GM12878 (cell line): ENCODE measurements at regions not wholly inside any gene's neighbourhood (a gene's known extent, or its start where the extent isn't known, plus 50 kb on each side); places are given as distances from the start of the nearest gene placed in this dataset.

Experiments
- ATAC-seq: fragments of 200-7000 bp; cut with Tn5 transposase; 3 replicates; pipeline ENCODE4 v1.9.1; 2020; ENCODE audit warnings: mild to moderate bottlenecking, moderate library complexity
- BruUV-seq: library from RNA; stranded (reverse); fragments of 400-500 nt; replicated peaks from 2 replicates; lab custom pipeline; 2021; lab: Mats Ljungman, UMichigan
- CTCF ChIA-PET: fragments of 300-600 bp; sonication (Branson Sonifier 250); formaldehyde crosslinking; extraction: SDS; loops from one replicate; lab custom pipeline; 2021; ENCODE audit warnings: inconsistent platforms; lab: Yijun Ruan, JAX
- POLR2A ChIA-PET: fragments of 350-600 bp; formaldehyde crosslinking; extraction: SDS; loops from one replicate; lab custom pipeline; 2021; ENCODE audit warnings: inconsistent platforms; lab: Charles Lee
- RAD21 ChIA-PET: fragments of 300-600 bp; sonication (Branson Sonifier 250); formaldehyde crosslinking; loops from one replicate; lab custom pipeline; 2023; ENCODE audit warnings: antibody characterized with exemption; ENCODE audit not compliant: unreplicated experiment; lab: Charles Lee
- SMC1A ChIA-PET: fragments of 300-600 bp; sonication (Branson Sonifier 250); formaldehyde crosslinking; loops from one replicate; lab custom pipeline; 2023; ENCODE audit not compliant: unreplicated experiment, uncharacterized antibody; lab: Charles Lee
- DNase-seq: peaks from one replicate; pipeline ENCODE4 v3.0.0-alpha.2; 2011; ENCODE audit warnings: low read depth, low spot score
- FAIRE-seq: peaks from 3 replicates; lab custom pipeline; 2011; peaks lifted over from hg19 to GRCh38; lab: Jason Lieb, UNC
- H2AFZ ChIP-seq: 2 replicates; pipeline ENCODE4 v1.6.0; 2011; ENCODE audit warnings: low read depth, low read length, control low read depth; ENCODE audit not compliant: control insufficient read depth
- H3K27ac ChIP-seq: 2 replicates; pipeline ENCODE4 v1.5.1; 2011; ENCODE audit warnings: control low read depth; ENCODE audit not compliant: control insufficient read depth, insufficient read depth
- H3K27me3 ChIP-seq, 2 experiments: replicated peaks in 1 of 2; 2 replicates each; pipeline versions ENCODE4 v1.6.0 to v1.6.1; 2011; ENCODE audit warnings: low read length in 1 of 2; ENCODE audit not compliant: control insufficient read depth in 2 of 2, insufficient read depth in 2 of 2
- H3K36me3 ChIP-seq, 2 experiments: 2 replicates each; pipeline ENCODE4 v1.5.1; 2011; ENCODE audit warnings: low read length in 1 of 2; ENCODE audit not compliant: control insufficient read depth in 2 of 2, insufficient read depth in 2 of 2
- H3K4me1 ChIP-seq: 2 replicates; pipeline ENCODE4 v1.6.1; 2011; ENCODE audit warnings: mild to moderate bottlenecking, low read length, moderate library complexity, mixed read lengths; ENCODE audit not compliant: control insufficient read depth, insufficient read depth
- H3K4me2 ChIP-seq: 2 replicates; pipeline ENCODE4 v1.6.0; 2011; ENCODE audit warnings: control low read depth; ENCODE audit not compliant: control insufficient read depth, insufficient read depth
- H3K4me3 ChIP-seq: fragments of 200-600 bp; sonication (generic); 2 replicates; pipeline ENCODE4 v1.5.1; 2016
- H3K79me2 ChIP-seq: 2 replicates; pipeline ENCODE4 v1.6.0; 2011; ENCODE audit warnings: low read length; ENCODE audit not compliant: control insufficient read depth, insufficient read depth
- H3K9ac ChIP-seq: 2 replicates; pipeline ENCODE4 v1.8.0; 2011; ENCODE audit warnings: low read length, control low read depth, mixed read lengths; ENCODE audit not compliant: control insufficient read depth, insufficient read depth
- H3K9me3 ChIP-seq: replicated peaks from 3 replicates; pipeline ENCODE4 v1.5.1; 2011; ENCODE audit warnings: mild to moderate bottlenecking, low read length; ENCODE audit not compliant: control insufficient read depth, insufficient read depth
- H4K20me1 ChIP-seq: 2 replicates; pipeline ENCODE4 v1.6.0; 2011; ENCODE audit not compliant: control insufficient read depth, insufficient read depth
- ATF7 ChIP-seq: fragments of 450-650 bp; IDR thresholded peaks from 2 replicates; pipeline ENCODE4 v1.6.1; 2016; ENCODE audit warnings: low read depth, mild to moderate bottlenecking
- BCLAF1 ChIP-seq: fragments of 450-650 bp; IDR thresholded peaks from 2 replicates; pipeline ENCODE4 v1.6.1; 2017; ENCODE audit warnings: antibody characterized with exemption, mild to moderate bottlenecking, moderate library complexity
- BHLHE40 ChIP-seq, 2 experiments: fragments of 450-650 bp in 1 of 2; IDR thresholded peaks; 2 replicates each; pipeline ENCODE4 v1.6.1; 2011 to 2017; ENCODE audit warnings: low read depth in 2 of 2, borderline replicate concordance in 1 of 2, improper control_type of control experiment in 1 of 2, low read length in 1 of 2, mild to moderate bottlenecking in 1 of 2
- CHD4 ChIP-seq: fragments of 200-600 bp; sonication (generic); IDR thresholded peaks from 2 replicates; pipeline ENCODE4 v1.6.1; 2016; ENCODE audit warnings: mild to moderate bottlenecking
- ETV6 ChIP-seq, 2 experiments: fragments of 450-650 bp in 1 of 2; IDR thresholded peaks in 1 of 2; conservative IDR thresholded peaks in 1 of 2; 2 replicates each; pipeline ENCODE4 v1.6.1; 2014; ENCODE audit warnings: antibody characterized with exemption in 1 of 2, borderline replicate concordance in 1 of 2, low read depth in 1 of 2, mild to moderate bottlenecking in 1 of 2, moderate library complexity in 1 of 2
- HDAC2 ChIP-seq: fragments of 200-600 bp; sonication (generic); IDR thresholded peaks from 2 replicates; pipeline ENCODE4 v1.6.1; 2017
- MLLT1 ChIP-seq: fragments of 450-650 bp; IDR thresholded peaks from 2 replicates; pipeline ENCODE4 v1.6.1; 2016; ENCODE audit warnings: mild to moderate bottlenecking
- NFXL1 ChIP-seq: fragments of 450-650 bp; IDR thresholded peaks from 2 replicates; pipeline ENCODE4 v1.6.1; 2017; ENCODE audit warnings: antibody characterized with exemption, mild to moderate bottlenecking, borderline replicate concordance
- POU2F2 ChIP-seq: IDR thresholded peaks from 3 replicates; pipeline ENCODE4 v1.6.1; 2011; ENCODE audit warnings: low read depth, mild to moderate bottlenecking, low read length, borderline replicate concordance
- PRDM15 ChIP-seq: fragments of 450-650 bp; formaldehyde crosslinking; IDR thresholded peaks from 2 replicates; pipeline ENCODE4 v1.4.0; 2020; ENCODE audit warnings: mild to moderate bottlenecking, moderate library complexity
- SREBF2 ChIP-seq: IDR thresholded peaks from 2 replicates; pipeline ENCODE4 v1.6.1; 2012; ENCODE audit warnings: mild to moderate bottlenecking, low read length
- ZBTB33 ChIP-seq: fragments of 450-650 bp; IDR thresholded peaks from 2 replicates; pipeline ENCODE4 v1.6.1; 2017; ENCODE audit warnings: mild to moderate bottlenecking
- in situ Hi-C: fragments of 300-500 bp; cut with MboI; formaldehyde crosslinking; loops from 9 replicates; pipeline ENCODE4 v1.14.3; 2018; ENCODE audit warnings: mixed read lengths
- intact Hi-C: fragments of 100-400 bp; cut with micrococcal nuclease; formaldehyde crosslinking; loops from one replicate; pipeline ENCODE4 v1.14.2; 2022; ENCODE audit not compliant: unreplicated experiment

- Histone ChIP-seq H3K9me3 (no peaks in the 10 kb centered on the region; the same call in 2 of the 3 replicates), H3K4me3 (no peak overlapping the region), H4K20me1 (no peaks in the 10 kb centered on the region), H3K9ac (no peak overlapping the region), H3K4me1 (no peaks in the 10 kb centered on the region), H3K27ac (no peak overlapping the region), H3K79me2 (no peaks in the 10 kb centered on the region), H3K4me2 (no peak overlapping the region), H2AFZ (no peak overlapping the region), H3K27me3 (no peaks in the 10 kb centered on the region), H3K36me3 (no peaks in the 10 kb centered on the region)
- no TSS peak for BruUV-seq
- CTCF ChIA-PET: no interaction called here
- in situ Hi-C loops: no loop called here
- RAD21 ChIA-PET: no interaction called here
- POLR2A ChIA-PET: no interaction called here
- DNase-seq (no peak), ATAC-seq (no peak), FAIRE-seq (no peak)
- intact Hi-C loops: no loop called here
- SMC1A ChIA-PET: no interaction called here
- TF ChIP-seq MLLT1 (no peak), HDAC2 (no peak), ETV6 (conservative IDR thresholded peaks at IDR 0.05 in 1 of 2, IDR thresholded peaks at IDR 0.05 in 1 of 2; ENCODE audit: borderline replicate concordance in 1 of 2, low read depth in 1 of 2) (no peak), PRDM15 (CRISPR knock-in tag) (no peak), BCLAF1 (no peak), POU2F2 (no peak), ATF7 (no peak), CHD4 (no peak), SREBF2 (no peak), BHLHE40 (IDR thresholded peaks at IDR 0.05; ENCODE audit: borderline replicate concordance in 1 of 2, low read depth in 2 of 2, low read length in 1 of 2) (no peak), NFXL1 (no peak), ZBTB33 (no peak)
These were observed 60.4 kb downstream of the NPY2R start for GRCh38 chr4:155268821-155269220.
